Tibial nerve (tissue), 4 donors: ENCODE measurements at regions not wholly inside any gene's neighbourhood (a gene's known extent, or its start where the extent isn't known, plus 50 kb on each side); places are given as distances from the start of the nearest gene placed in this dataset.
A peak's percentile ranks its signal among the peaks of the same experiment; 100 is the strongest.

Experiments
- DNase-seq, 2 donors: peaks; one replicate each; pipeline ENCODE4 v3.0.0-alpha.2; 2019; ENCODE audit warnings: low spot score in 2 of 2
- H3K27ac ChIP-seq, 4 donors: fragments of 200-600 bp; sonication (generic) in 3 of 4; one replicate each; pipeline ENCODE4 v1.5.1; 2017 to 2019; ENCODE audit warnings: mild to moderate bottlenecking in 1 of 4
- H3K27me3 ChIP-seq, 2 donors: fragments of 200-600 bp; sonication (generic) in 1 of 2; one replicate each; pipeline versions ENCODE4 v1.5.1 to v1.6.0; 2017 to 2019
- H3K36me3 ChIP-seq, 3 donors: fragments of 200-600 bp; sonication (generic); one replicate each; pipeline ENCODE4 v1.5.1; 2018 to 2019
- H3K4me1 ChIP-seq, 4 donors: fragments of 200-600 bp; sonication (generic) in 3 of 4; one replicate each; pipeline ENCODE4 v1.5.1; 2017 to 2019
- H3K4me3 ChIP-seq, 4 donors: fragments of 200-600 bp; sonication (generic) in 3 of 4; one replicate each; pipeline ENCODE4 v1.5.1; 2017 to 2019; ENCODE audit warnings: mild to moderate bottlenecking in 1 of 4, moderate library complexity in 1 of 4
- H3K9me3 ChIP-seq, 4 donors: fragments of 200-600 bp; sonication (generic) in 3 of 4; one replicate each; pipeline ENCODE4 v1.5.1; 2017 to 2019
- EP300 ChIP-seq, 2 donors: sonication (generic); formaldehyde crosslinking; IDR thresholded peaks; one replicate each; pipeline ENCODE4 v1.6.1; 2017; ENCODE audit warnings: antibody characterized with exemption in 2 of 2, mild to moderate bottlenecking in 1 of 2
- POLR2A ChIP-seq, 2 donors: fragments of 450-650 bp; IDR thresholded peaks; one replicate each; pipeline ENCODE4 v1.6.1; 2017; ENCODE audit warnings: antibody characterized with exemption in 2 of 2, mild to moderate bottlenecking in 2 of 2, moderate library complexity in 2 of 2
- WGBS, 2 donors: methylation state at CpG; one replicate each; pipeline ENCODE4 v1.1.5; 2018; 5-methylcytosine and 5-hydroxymethylcytosine counted together
- TF ChIP-seq, protein P1 (sequence below), 5 experiments: fragments of 200-600 bp in 3 of 5; fragments of 450-650 bp in 2 of 5; sonication (generic) in 3 of 5; IDR thresholded peaks; one replicate each; pipeline ENCODE4 v1.5.1; 2016 to 2019; ENCODE audit warnings: antibody characterized with exemption in 5 of 5, mild to moderate bottlenecking in 3 of 5, moderate library complexity in 2 of 5

DNA sequence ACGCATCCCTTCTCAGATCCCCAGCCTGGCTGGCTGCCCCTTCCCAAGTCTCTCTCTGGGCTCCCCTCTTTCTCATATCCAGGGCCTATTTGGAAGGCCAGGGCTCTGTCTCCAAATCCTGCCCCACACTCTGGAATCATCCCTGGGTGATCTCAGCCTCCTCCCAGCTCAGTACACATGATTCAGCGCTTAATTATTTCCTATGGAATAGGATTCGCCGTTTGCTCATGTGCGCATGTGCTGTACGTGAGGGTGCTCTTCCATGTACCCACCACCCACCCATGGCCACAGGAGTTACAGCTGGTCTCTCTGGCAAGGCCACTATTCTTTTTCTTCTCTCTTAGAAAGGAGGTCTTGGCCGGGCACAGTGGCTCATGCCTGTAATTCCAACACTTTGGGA is 81.7 kb upstream of the FOXP4 start:
- no peak overlapping the region for H3K4me3 ChIP-seq
- 85 to 92% methylated on average over 7 of the region's 7 CpGs for WGBS, 2 donors
- TF ChIP-seq, protein P1, sequence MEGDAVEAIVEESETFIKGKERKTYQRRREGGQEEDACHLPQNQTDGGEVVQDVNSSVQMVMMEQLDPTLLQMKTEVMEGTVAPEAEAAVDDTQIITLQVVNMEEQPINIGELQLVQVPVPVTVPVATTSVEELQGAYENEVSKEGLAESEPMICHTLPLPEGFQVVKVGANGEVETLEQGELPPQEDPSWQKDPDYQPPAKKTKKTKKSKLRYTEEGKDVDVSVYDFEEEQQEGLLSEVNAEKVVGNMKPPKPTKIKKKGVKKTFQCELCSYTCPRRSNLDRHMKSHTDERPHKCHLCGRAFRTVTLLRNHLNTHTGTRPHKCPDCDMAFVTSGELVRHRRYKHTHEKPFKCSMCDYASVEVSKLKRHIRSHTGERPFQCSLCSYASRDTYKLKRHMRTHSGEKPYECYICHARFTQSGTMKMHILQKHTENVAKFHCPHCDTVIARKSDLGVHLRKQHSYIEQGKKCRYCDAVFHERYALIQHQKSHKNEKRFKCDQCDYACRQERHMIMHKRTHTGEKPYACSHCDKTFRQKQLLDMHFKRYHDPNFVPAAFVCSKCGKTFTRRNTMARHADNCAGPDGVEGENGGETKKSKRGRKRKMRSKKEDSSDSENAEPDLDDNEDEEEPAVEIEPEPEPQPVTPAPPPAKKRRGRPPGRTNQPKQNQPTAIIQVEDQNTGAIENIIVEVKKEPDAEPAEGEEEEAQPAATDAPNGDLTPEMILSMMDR (IDR thresholded peaks at IDR 0.05), result no peak
- TF ChIP-seq EP300 (IDR thresholded peaks at IDR 0.05) (no peak), POLR2A (IDR thresholded peaks at IDR 0.05) (no peak)
- no peak for DNase-seq
- no peak overlapping the region for H3K27ac ChIP-seq
- H3K27me3 ChIP-seq, result no peaks in the 10 kb centered on the region
- peaks cover 0 to 14% (median 0%) of the 10 kb centered on the region in 4 donors for H3K4me1 ChIP-seq
- no peaks in the 10 kb centered on the region for H3K36me3 ChIP-seq
- no peaks in the 10 kb centered on the region for H3K9me3 ChIP-seq

DNA sequence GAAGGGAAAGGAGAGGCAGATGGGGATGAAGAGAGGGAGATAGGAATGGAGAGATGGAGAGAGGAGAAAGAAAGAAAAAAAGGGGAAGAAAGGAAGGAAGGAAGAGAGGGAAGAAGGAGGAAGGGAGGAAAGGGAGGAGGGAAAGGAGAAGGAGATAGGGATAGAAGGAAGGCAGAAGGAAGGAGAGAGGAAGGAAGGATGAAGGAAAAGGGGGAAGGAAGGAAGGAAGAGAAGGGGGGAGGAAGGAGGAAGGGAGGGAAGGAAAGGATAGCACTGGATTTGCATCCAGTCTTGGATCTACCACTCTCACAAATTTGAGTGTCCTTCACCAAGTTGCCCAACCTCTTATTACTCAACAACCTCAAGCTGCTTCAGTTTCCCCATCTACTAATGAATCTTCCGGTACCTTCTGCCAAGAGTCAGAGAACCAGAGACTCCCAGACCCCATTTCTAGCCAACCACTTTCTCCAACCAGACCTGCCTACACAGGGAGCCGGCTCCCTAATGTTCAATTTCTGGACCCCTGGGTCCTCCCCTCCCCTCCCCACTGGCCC is 79.7 kb upstream of the FOXP4 start:
- Histone ChIP-seq H3K9me3 (no peaks in the 10 kb centered on the region), H3K36me3 (no peaks in the 10 kb centered on the region), H3K27ac (no peak overlapping the region), H3K4me3 (no peak overlapping the region), H3K4me1 (peaks cover 0 to 33% (median 4%) of the 10 kb centered on the region in 4 donors), H3K27me3 (peaks cover 0 to 18% of the 10 kb centered on the region in 2 donors)
- TF ChIP-seq, protein P1 (IDR thresholded peaks at IDR 0.05), result no peak
- TF ChIP-seq EP300 (IDR thresholded peaks at IDR 0.05), result peak in 1 of 2 donors; percentile 36
- no peak for DNase-seq
- 41 to 64% methylated on average over 2 of the region's 2 CpGs for WGBS, 2 donors

DNA sequence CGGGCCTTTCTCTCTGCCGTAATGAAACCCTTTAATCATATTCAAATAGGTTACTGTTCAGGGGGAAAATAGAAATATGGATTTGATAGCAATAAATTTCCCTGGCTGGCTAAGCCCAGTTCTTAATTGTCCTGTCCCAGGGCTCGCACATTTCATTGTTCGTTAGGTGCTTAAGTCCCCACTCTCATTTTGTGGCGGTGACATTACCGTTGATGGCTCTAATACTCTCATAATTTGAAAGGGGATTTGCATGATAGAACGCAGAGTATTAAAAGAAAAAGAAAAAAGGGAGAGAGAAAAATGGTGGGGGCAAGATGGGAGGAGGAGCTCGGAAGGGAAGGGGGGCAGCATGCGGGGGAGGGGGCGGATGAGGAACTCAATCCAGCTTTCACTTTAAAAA is 79.1 kb upstream of the FOXP4 start:
- Histone ChIP-seq H3K4me3 (no peak overlapping the region), H3K27ac (no peak overlapping the region), H3K9me3 (no peaks in the 10 kb centered on the region), H3K4me1 (peaks cover 0 to 34% (median 4%) of the 10 kb centered on the region in 4 donors), H3K27me3 (peaks cover 0 to 20% of the 10 kb centered on the region in 2 donors), H3K36me3 (no peaks in the 10 kb centered on the region)
- DNase-seq, result no peak
- TF ChIP-seq, protein P1 (IDR thresholded peaks at IDR 0.05), result no peak
- TF ChIP-seq EP300 (IDR thresholded peaks at IDR 0.05) (no peak), POLR2A (IDR thresholded peaks at IDR 0.05) (no peak)
- 51 to 53% methylated on average over 10 of the region's 10 CpGs for WGBS, 2 donors

DNA sequence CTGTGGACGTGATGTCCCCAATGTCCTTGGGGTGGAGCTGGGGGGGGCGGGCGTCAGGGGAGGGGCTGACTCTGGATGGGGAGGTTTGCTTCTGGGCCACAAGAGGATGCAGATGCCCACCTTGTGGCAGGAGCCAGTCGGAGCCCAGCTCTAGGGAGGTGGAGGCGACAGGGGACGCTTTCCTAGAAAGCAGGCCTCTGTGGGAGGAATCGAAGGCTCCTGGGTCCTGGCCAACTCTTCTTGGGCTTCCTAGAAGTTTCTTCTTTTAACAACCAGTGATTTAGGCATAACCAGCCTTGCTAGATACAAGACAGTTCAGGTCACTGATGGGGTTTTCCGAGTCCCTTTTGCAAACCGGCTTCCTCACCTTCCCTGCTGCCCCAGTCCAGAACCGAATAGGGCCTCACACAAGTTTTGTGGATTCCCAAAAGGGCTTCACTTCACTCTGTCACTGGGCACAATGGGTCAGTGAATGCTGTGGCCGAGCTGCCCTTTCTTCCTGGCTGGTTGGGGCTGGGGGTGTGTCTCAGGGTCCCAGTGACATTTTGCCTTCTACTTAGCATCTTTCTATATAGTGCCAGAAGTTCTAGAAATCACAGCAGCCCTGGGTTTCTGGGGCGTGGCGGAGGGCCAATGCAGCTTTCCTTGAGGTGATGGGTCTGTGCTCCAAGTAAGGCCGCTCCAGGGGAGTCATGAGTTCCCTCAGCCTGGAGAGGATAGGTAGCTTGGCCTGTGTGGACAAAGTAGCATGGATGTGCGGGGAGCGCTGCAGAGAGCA is 78.4 kb upstream of the FOXP4 start:
- 75 to 79% methylated on average over 10 to 14 of the region's 16 CpGs for WGBS, 2 donors
- TF ChIP-seq POLR2A (IDR thresholded peaks at IDR 0.05) (no peak), EP300 (IDR thresholded peaks at IDR 0.05) (no peak)
- TF ChIP-seq, protein P1 (IDR thresholded peaks at IDR 0.05), result no peak
- Histone ChIP-seq H3K4me1 (peaks cover 0 to 34% (median 4%) of the 10 kb centered on the region in 4 donors), H3K27me3 (peaks cover 0 to 20% of the 10 kb centered on the region in 2 donors), H3K36me3 (no peaks in the 10 kb centered on the region), H3K9me3 (no peaks in the 10 kb centered on the region), H3K4me3 (no peak overlapping the region), H3K27ac (no peak overlapping the region)
- no peak for DNase-seq
